BJ (cell line): ENCODE measurements at regions not wholly inside any gene's neighbourhood (a gene's known extent, or its start where the extent isn't known, plus 50 kb on each side); places are given as distances from the start of the nearest gene placed in this dataset.

Experiments
- CTCF ChIA-PET: fragments of 350-600 bp; formaldehyde crosslinking; extraction: SDS; loops from one replicate; lab custom pipeline; 2021; ENCODE audit warnings: antibody characterized with exemption, inconsistent platforms; lab: Yijun Ruan, JAX
- POLR2A ChIA-PET: fragments of 300-600 bp; sonication (Branson Sonifier 250); formaldehyde crosslinking; extraction: SDS; loops from one replicate; lab custom pipeline; 2021; ENCODE audit warnings: antibody characterized with exemption; lab: Charles Lee
- DNase-seq: peaks from one replicate; pipeline ENCODE4 v3.0.0-alpha.2; 2011; ENCODE audit warnings: low read depth
- H3K27me3 ChIP-seq: 2 replicates; pipeline ENCODE4 v1.6.0; 2011; ENCODE audit warnings: low read length; ENCODE audit not compliant: control insufficient read depth, insufficient read depth
- H3K36me3 ChIP-seq: 2 replicates; pipeline ENCODE4 v1.5.1; 2011; ENCODE audit warnings: low read length; ENCODE audit not compliant: control insufficient read depth, insufficient read depth
- H3K4me3 ChIP-seq: 2 replicates; pipeline ENCODE4 v1.5.1; 2011; ENCODE audit warnings: low read depth, mild to moderate bottlenecking, control low read depth, low read length
- CTCF ChIP-seq: IDR thresholded peaks from 2 replicates; pipeline ENCODE4 v1.5.1; 2011; ENCODE audit warnings: low read depth, mild to moderate bottlenecking, control low read depth, inconsistent platforms, low read length, moderate library complexity; ENCODE audit not compliant: insufficient read depth

GRCh38 chr4:158371158-158371557, 150.5 kb upstream of the RXFP1 start:
- CTCF ChIA-PET = no interaction called here

GRCh38 chr4:158374318-158374717, 147.4 kb upstream of the RXFP1 start:
- TF ChIP-seq CTCF = no peak
- ChIA-PET CTCF (interaction anchor here (0.8 kb wide), 1 partner anchor 68 kb away, joined by 3 read pairs; no protein-coding TSS in a partner anchor), POLR2A (no interaction called here)
- DNase-seq = no peak
- Histone ChIP-seq H3K4me3 (no peak overlapping the region), H3K36me3 (no peaks in the 10 kb centered on the region), H3K27me3 (no peaks in the 10 kb centered on the region)

More at GRCh38 chr4:158371158-158371557, 150.5 kb upstream of the RXFP1 start:
- DNase-seq = peak; percentile 25
- Histone ChIP-seq H3K27me3 (no peaks in the 10 kb centered on the region), H3K36me3 (no peaks in the 10 kb centered on the region), H3K4me3 (no peak overlapping the region)
- POLR2A ChIA-PET = no interaction called here
- no peak for TF ChIP-seq CTCF

- peak; percentile 20 for DNase-seq
- POLR2A ChIA-PET = no interaction called here
Observed at GRCh38 chr4:158376106-158376840, 145.4 kb upstream of the RXFP1 start.

GRCh38 chr4:158384414-158384813, 137.3 kb upstream of the RXFP1 start:
- Histone ChIP-seq H3K4me3 (no peak overlapping the region), H3K36me3 (no peaks in the 10 kb centered on the region), H3K27me3 (no peaks in the 10 kb centered on the region)
- ChIA-PET POLR2A (no interaction called here), CTCF (interaction anchor here (1.5 kb wide), 1 partner anchor 11 kb away, joined by 4 read pairs; no protein-coding TSS in a partner anchor)
- TF ChIP-seq CTCF = no peak
- DNase-seq = no peak

More at GRCh38 chr4:158376106-158376840, 145.4 kb upstream of the RXFP1 start:
- H3K4me3 ChIP-seq = no peak overlapping the region
- no peak for TF ChIP-seq CTCF
- no peaks in the 10 kb centered on the region for H3K27me3 ChIP-seq
- CTCF ChIA-PET = no interaction called here
- H3K36me3 ChIP-seq = no peaks in the 10 kb centered on the region

- no peak for DNase-seq
- H3K36me3 ChIP-seq = no peaks in the 10 kb centered on the region
- ChIA-PET CTCF (interaction anchor here (1.3 to 1.7 kb wide), 3 partner anchors 11 to 225 kb away, joined by 3 to 4 read pairs (median 4); no protein-coding TSS in a partner anchor), POLR2A (no interaction called here)
- H3K4me3 ChIP-seq = no peak overlapping the region
- no peaks in the 10 kb centered on the region for H3K27me3 ChIP-seq
- no peak for TF ChIP-seq CTCF
Observed at GRCh38 chr4:158395343-158395742, 126.3 kb upstream of the RXFP1 start.
